PC-3 (cell line): ENCODE measurements at regions not wholly inside any gene's neighbourhood (a gene's known extent, or its start where the extent isn't known, plus 50 kb on each side); places are given as distances from the start of the nearest gene placed in this dataset.
"Not testable (repeated sequence)": the region's sequence is repeated elsewhere in the genome, so short reads cannot be mapped to it uniquely, and the experiment has no call there.

Experiments
- ATAC-seq: fragments of 200-7000 bp; cut with Tn5 transposase; 2 replicates; pipeline ENCODE4 v1.9.1; 2020; ENCODE audit warnings: mild to moderate bottlenecking, moderate library complexity
- BruUV-seq: library from RNA; stranded (reverse); fragments of 400-500 nt; replicated peaks from 2 replicates; lab custom pipeline; 2021; lab: Mats Ljungman, UMichigan
- CTCF ChIA-PET: fragments of 300-600 bp; sonication (Branson Sonifier 250); formaldehyde crosslinking; loops from one replicate; lab custom pipeline; 2022; ENCODE audit warnings: antibody characterized with exemption; lab: Charles Lee
- POLR2A ChIA-PET: fragments of 300-600 bp; sonication (Branson Sonifier 250); formaldehyde crosslinking; loops from one replicate; lab custom pipeline; 2022; ENCODE audit warnings: antibody characterized with exemption; ENCODE audit not compliant: unreplicated experiment; lab: Charles Lee
- DNase-seq: peaks from one replicate; pipeline ENCODE4 v3.0.0-alpha.2; 2015
- H2AFZ ChIP-seq: fragments of 300-600 bp; sonication (generic); 2 replicates; pipeline ENCODE4 v1.6.0; 2016; ENCODE audit warnings: antibody characterized with exemption, low read length
- H3F3A ChIP-seq: fragments of 300-600 bp; sonication (generic); one replicate; pipeline ENCODE4 v1.6.0; 2017; ENCODE audit warnings: antibody characterized with exemption, low read length, control low read depth, mild to moderate bottlenecking; ENCODE audit not compliant: unreplicated experiment
- H3K27ac ChIP-seq: fragments of 300-600 bp; sonication (generic); 2 replicates; pipeline ENCODE4 v1.5.1; 2016; ENCODE audit warnings: mild to moderate bottlenecking, low read length
- H3K27me3 ChIP-seq: fragments of 300-600 bp; sonication (generic); 2 replicates; pipeline ENCODE4 v1.6.1; 2016; ENCODE audit warnings: low read length, mixed read lengths
- H3K36me3 ChIP-seq: fragments of 300-600 bp; sonication (generic); 2 replicates; pipeline ENCODE4 v1.6.1; 2016; ENCODE audit warnings: low read depth, mixed run types, low read length, mixed read lengths
- H3K4me1 ChIP-seq: fragments of 300-600 bp; sonication (generic); 2 replicates; pipeline ENCODE4 v1.5.1; 2016; ENCODE audit warnings: low read length; ENCODE audit not compliant: insufficient read depth
- H3K4me2 ChIP-seq: fragments of 300-600 bp; sonication (generic); 2 replicates; pipeline ENCODE4 v1.6.0; 2016; ENCODE audit warnings: low read length
- H3K4me3 ChIP-seq: fragments of 300-600 bp; sonication (generic); 2 replicates; pipeline ENCODE4 v1.5.1; 2016; ENCODE audit warnings: mild to moderate bottlenecking, low read length, mixed read lengths
- H3K79me2 ChIP-seq: fragments of 300-600 bp; sonication (generic); 2 replicates; pipeline ENCODE4 v1.6.1; 2017; ENCODE audit warnings: low read length, mixed read lengths
- H3K9ac ChIP-seq: fragments of 300-600 bp; sonication (generic); 2 replicates; pipeline ENCODE4 v1.6.0; 2016; ENCODE audit warnings: mild to moderate bottlenecking, low read length
- H3K9me2 ChIP-seq: fragments of 300-600 bp; sonication (generic); replicated peaks from 2 replicates; pipeline ENCODE4 v1.6.1; 2016; ENCODE audit warnings: mixed run types, low read length, mixed read lengths
- H3K9me3 ChIP-seq: fragments of 300-600 bp; sonication (generic); 2 replicates; pipeline ENCODE4 v1.6.1; 2016; ENCODE audit warnings: low read length, mixed read lengths
- H4K20me1 ChIP-seq: fragments of 300-600 bp; sonication (generic); 2 replicates; pipeline ENCODE4 v1.6.1; 2016; ENCODE audit warnings: low read length, mixed read lengths
- CTCF ChIP-seq: fragments of 300-600 bp; sonication (generic); conservative IDR thresholded peaks from 2 replicates; pipeline ENCODE4 v1.5.1; 2017; ENCODE audit warnings: antibody characterized with exemption, low read depth, mild to moderate bottlenecking, low read length
- EZH2 ChIP-seq: fragments of 300-600 bp; sonication (generic); IDR thresholded peaks from one replicate; pipeline ENCODE4 v1.6.1; 2017; ENCODE audit warnings: antibody characterized with exemption, mild to moderate bottlenecking, low read length; ENCODE audit not compliant: unreplicated experiment
- EZH2phosphoT487 ChIP-seq: fragments of 300-600 bp; sonication (generic); IDR thresholded peaks from 2 replicates; pipeline ENCODE4 v1.6.1; 2018; ENCODE audit warnings: mild to moderate bottlenecking, antibody characterized with exemption, low read length, borderline replicate concordance
- intact Hi-C: fragments of 100-400 bp; cut with micrococcal nuclease; formaldehyde crosslinking; loops from 2 replicates; pipeline ENCODE4 v1.9.0; 2023

GRCh38 chr10:33858326-33858725, 523.9 kb upstream of the NRP1 start:
- Histone ChIP-seq H3K36me3 (no peaks in the 10 kb centered on the region), H3F3A (no peaks in the 10 kb centered on the region), H2AFZ (no peak overlapping the region), H3K27ac (no peak overlapping the region), H4K20me1 (no peaks in the 10 kb centered on the region), H3K9me3 (no peaks in the 10 kb centered on the region), H3K79me2 (no peaks in the 10 kb centered on the region), H3K27me3 (no peaks in the 10 kb centered on the region), H3K9me2 (no peaks in the 10 kb centered on the region), H3K4me1 (peaks cover 4% of the 10 kb centered on the region; the same call in 1 of the 2 replicates), H3K9ac (no peak overlapping the region), H3K4me3 (no peak overlapping the region), H3K4me2 (no peak overlapping the region)
- no peak for DNase-seq
- ATAC-seq = no peak
- TF ChIP-seq EZH2phosphoT487 = no peak
- no peak for TF ChIP-seq EZH2
- TF ChIP-seq CTCF = no peak
- no TSS peak for BruUV-seq
- ChIA-PET POLR2A (no interaction called here), CTCF (no interaction called here)
- intact Hi-C loops = no loop called here

- H3K4me2 ChIP-seq, H3K27me3 ChIP-seq, ATAC-seq, H3K27ac ChIP-seq, H3F3A ChIP-seq, H3K4me1 ChIP-seq, H2AFZ ChIP-seq, H3K4me3 ChIP-seq, H3K9me3 ChIP-seq, intact Hi-C loops, POLR2A ChIA-PET, DNase-seq, CTCF ChIA-PET, H3K9me2 ChIP-seq, BruUV-seq, H3K36me3 ChIP-seq, H3K9ac ChIP-seq, H3K79me2 ChIP-seq, H4K20me1 ChIP-seq: not testable (repeated sequence)
Measured at GRCh38 chr10:33853221-33853620, 518.8 kb upstream of the NRP1 start.

- ChIA-PET CTCF (no interaction called here), POLR2A (no interaction called here)
- Histone ChIP-seq H4K20me1 (no peaks in the 10 kb centered on the region), H3K4me3 (no peak overlapping the region), H3K27me3 (no peaks in the 10 kb centered on the region), H3K27ac (no peak overlapping the region), H2AFZ (no peak overlapping the region), H3K4me1 (no peaks in the 10 kb centered on the region), H3K36me3 (no peaks in the 10 kb centered on the region), H3K9ac (no peak overlapping the region), H3K4me2 (no peak overlapping the region), H3K9me3 (peaks cover 21% of the 10 kb centered on the region), H3K79me2 (no peaks in the 10 kb centered on the region), H3F3A (no peaks in the 10 kb centered on the region), H3K9me2 (no peaks in the 10 kb centered on the region; the same call in 1 of the 2 replicates)
- no peak for TF ChIP-seq EZH2phosphoT487
- no peak for TF ChIP-seq EZH2
- no peak for TF ChIP-seq CTCF
- BruUV-seq = no TSS peak
- no peak for ATAC-seq
- no peak for DNase-seq
- intact Hi-C loops = no loop called here
Measured at GRCh38 chr10:33843379-33843778, 508.9 kb upstream of the NRP1 start.
